DOHH2 (cell line): ENCODE measurements at regions not wholly inside any gene's neighbourhood (a gene's known extent, or its start where the extent isn't known, plus 50 kb on each side); places are given as distances from the start of the nearest gene placed in this dataset.

Experiments used
- EZH2phosphoT487 ChIP-seq: fragments of 200-600 bp; sonication (generic); IDR thresholded peaks from 2 replicates; pipeline ENCODE4 v1.6.1; 2017; ENCODE audit warnings: borderline replicate concordance, mild to moderate bottlenecking, antibody characterized with exemption, low read length, moderate library complexity, mixed read lengths
- TF ChIP-seq, protein P1 (sequence below): fragments of 200-600 bp; sonication (generic); IDR thresholded peaks from one replicate; pipeline ENCODE4 v1.5.1; 2014; ENCODE audit warnings: antibody characterized with exemption, mild to moderate bottlenecking, low read depth, low read length; ENCODE audit not compliant: poor library complexity, severe bottlenecking

DNA sequence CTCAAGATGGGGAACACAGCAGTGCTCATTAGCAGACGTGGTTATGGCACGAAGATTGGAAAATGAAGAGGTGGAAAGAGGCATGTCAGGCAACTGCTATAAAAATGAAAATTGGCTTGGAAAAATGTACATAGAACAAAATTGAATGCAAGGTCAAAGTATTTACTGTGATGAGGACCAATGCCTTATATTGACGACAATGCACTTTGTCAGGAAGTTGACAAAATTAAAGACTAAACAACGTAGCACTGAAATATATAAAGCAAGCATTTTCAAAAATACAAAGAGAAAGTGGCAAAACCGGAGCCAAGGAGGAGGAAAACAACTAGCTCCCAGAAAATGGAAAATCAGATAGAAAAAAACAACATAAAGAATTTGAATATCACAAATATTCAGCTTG, 113.7 kb upstream of the SGCG start:
- TF ChIP-seq, protein P1, sequence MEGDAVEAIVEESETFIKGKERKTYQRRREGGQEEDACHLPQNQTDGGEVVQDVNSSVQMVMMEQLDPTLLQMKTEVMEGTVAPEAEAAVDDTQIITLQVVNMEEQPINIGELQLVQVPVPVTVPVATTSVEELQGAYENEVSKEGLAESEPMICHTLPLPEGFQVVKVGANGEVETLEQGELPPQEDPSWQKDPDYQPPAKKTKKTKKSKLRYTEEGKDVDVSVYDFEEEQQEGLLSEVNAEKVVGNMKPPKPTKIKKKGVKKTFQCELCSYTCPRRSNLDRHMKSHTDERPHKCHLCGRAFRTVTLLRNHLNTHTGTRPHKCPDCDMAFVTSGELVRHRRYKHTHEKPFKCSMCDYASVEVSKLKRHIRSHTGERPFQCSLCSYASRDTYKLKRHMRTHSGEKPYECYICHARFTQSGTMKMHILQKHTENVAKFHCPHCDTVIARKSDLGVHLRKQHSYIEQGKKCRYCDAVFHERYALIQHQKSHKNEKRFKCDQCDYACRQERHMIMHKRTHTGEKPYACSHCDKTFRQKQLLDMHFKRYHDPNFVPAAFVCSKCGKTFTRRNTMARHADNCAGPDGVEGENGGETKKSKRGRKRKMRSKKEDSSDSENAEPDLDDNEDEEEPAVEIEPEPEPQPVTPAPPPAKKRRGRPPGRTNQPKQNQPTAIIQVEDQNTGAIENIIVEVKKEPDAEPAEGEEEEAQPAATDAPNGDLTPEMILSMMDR = no peak
- TF ChIP-seq EZH2phosphoT487 = no peak
